Neural cell (in vitro differentiated cells): ENCODE measurements at regions not wholly inside any gene's neighbourhood (a gene's known extent, or its start where the extent isn't known, plus 50 kb on each side); places are given as distances from the start of the nearest gene placed in this dataset.
"Not testable (repeated sequence)": the region's sequence is repeated elsewhere in the genome, so short reads cannot be mapped to it uniquely, and the experiment has no call there.

Experiments used
- H2AFZ ChIP-seq: fragments of 200-600, 300-800 bp; sonication (generic), shearing (Covaris generic); 2 replicates; pipeline ENCODE4 v1.6.0; 2014; ENCODE audit warnings: low read depth, mild to moderate bottlenecking, antibody characterized with exemption, low read length, moderate library complexity
- H3F3A ChIP-seq: fragments of 200-600 bp; shearing (Covaris generic); 2 replicates; pipeline ENCODE4 v1.6.1; 2016; ENCODE audit warnings: mild to moderate bottlenecking, moderate library complexity, mixed read lengths, antibody characterized with exemption, low read length; ENCODE audit not compliant: insufficient read depth, poor library complexity, severe bottlenecking
- H3K27ac ChIP-seq: fragments of 200-600, 300-800 bp; sonication (generic), shearing (Covaris generic); 2 replicates; pipeline ENCODE4 v1.5.1; 2014; ENCODE audit warnings: mild to moderate bottlenecking, low read length, moderate library complexity
- H3K27me3 ChIP-seq: fragments of 300-800, 200-600 bp; sonication (generic), shearing (Covaris generic); 2 replicates; pipeline ENCODE4 v1.6.0; 2014; ENCODE audit warnings: mild to moderate bottlenecking, low read depth, low read length, moderate library complexity; ENCODE audit not compliant: insufficient read depth
- H3K36me3 ChIP-seq: fragments of 300-800, 200-600 bp; sonication (generic), shearing (Covaris generic); 2 replicates; pipeline ENCODE4 v1.5.1; 2014; ENCODE audit warnings: mild to moderate bottlenecking, antibody characterized with exemption, low read length, moderate library complexity; ENCODE audit not compliant: insufficient read depth
- H3K4me2 ChIP-seq: fragments of 300-800, 200-600 bp; sonication (generic), shearing (Covaris generic); 2 replicates; pipeline ENCODE4 v1.6.0; 2014; ENCODE audit warnings: mild to moderate bottlenecking, low read length
- H3K4me3 ChIP-seq: fragments of 300-800, 200-600 bp; sonication (generic), shearing (Covaris generic); 2 replicates; pipeline ENCODE4 v1.5.1; 2014; ENCODE audit warnings: mild to moderate bottlenecking, low read length, moderate library complexity
- H3K79me2 ChIP-seq: fragments of 200-600 bp; shearing (Covaris generic); replicated peaks from 2 replicates; pipeline ENCODE4 v1.6.0; 2014; ENCODE audit warnings: mild to moderate bottlenecking, low read length, moderate library complexity; ENCODE audit not compliant: insufficient read depth
- H3K9ac ChIP-seq: fragments of 300-800, 200-600 bp; sonication (generic), shearing (Covaris generic); 2 replicates; pipeline ENCODE4 v1.6.1; 2016; ENCODE audit warnings: mild to moderate bottlenecking, low read length, mixed read lengths
- H3K9me2 ChIP-seq: fragments of 200-600 bp; shearing (Covaris generic); 2 replicates; pipeline ENCODE4 v1.6.1; 2016; ENCODE audit warnings: mild to moderate bottlenecking, low read length, mixed read lengths; ENCODE audit not compliant: insufficient read depth
- H3K9me3 ChIP-seq: fragments of 200-600, 300-800 bp; sonication (generic), shearing (Covaris generic); 2 replicates; pipeline ENCODE4 v1.6.1; 2016; ENCODE audit warnings: mild to moderate bottlenecking, mixed run types, low read length, moderate library complexity, mixed read lengths
- H4K20me1 ChIP-seq: fragments of 200-600 bp; shearing (Covaris generic); 2 replicates; pipeline ENCODE4 v1.6.1; 2016; ENCODE audit warnings: mild to moderate bottlenecking, mixed run types; ENCODE audit not compliant: insufficient read depth
- EP300 ChIP-seq: fragments of 450-650 bp; conservative IDR thresholded peaks from 2 replicates; pipeline ENCODE4 v1.6.1; 2014; ENCODE audit warnings: antibody characterized with exemption, mild to moderate bottlenecking, moderate library complexity; ENCODE audit not compliant: poor library complexity, severe bottlenecking
- EZH2 ChIP-seq: fragments of 200-600, 300-800 bp; shearing (Covaris generic), sonication (generic); IDR thresholded peaks from 2 replicates; pipeline ENCODE4 v1.6.1; 2014; ENCODE audit warnings: antibody characterized with exemption, low read length, borderline replicate concordance, mild to moderate bottlenecking; ENCODE audit not compliant: insufficient read depth, poor library complexity, severe bottlenecking
- MXI1 ChIP-seq: fragments of 450-650 bp; conservative IDR thresholded peaks from 2 replicates; pipeline ENCODE4 v1.6.1; 2014; ENCODE audit warnings: antibody characterized with exemption, mild to moderate bottlenecking; ENCODE audit not compliant: poor library complexity, severe bottlenecking
- POLR2AphosphoS5 ChIP-seq: IDR thresholded peaks from 2 replicates; pipeline ENCODE4 v1.6.1; 2012
- RAD21 ChIP-seq: fragments of 450-650 bp; conservative IDR thresholded peaks from 2 replicates; pipeline ENCODE4 v1.6.1; 2014; ENCODE audit warnings: antibody characterized with exemption, mild to moderate bottlenecking, moderate library complexity
- SMC3 ChIP-seq: fragments of 450-650 bp; conservative IDR thresholded peaks from 2 replicates; pipeline ENCODE4 v1.6.1; 2014; ENCODE audit warnings: antibody characterized with exemption, mild to moderate bottlenecking, moderate library complexity; ENCODE audit not compliant: poor library complexity
- TAF1 ChIP-seq: IDR thresholded peaks from 2 replicates; pipeline ENCODE4 v1.6.1; 2012; ENCODE audit warnings: low read depth
- TF ChIP-seq, protein P1 (sequence below): fragments of 450-650 bp; IDR thresholded peaks from 2 replicates; pipeline ENCODE4 v1.5.1; 2014; ENCODE audit warnings: antibody characterized with exemption, mild to moderate bottlenecking, moderate library complexity; ENCODE audit not compliant: poor library complexity, severe bottlenecking
- TF ChIP-seq, protein P2 (sequence below): IDR thresholded peaks from 2 replicates; pipeline ENCODE4 v1.6.1; 2012; ENCODE audit warnings: borderline replicate concordance

DNA sequence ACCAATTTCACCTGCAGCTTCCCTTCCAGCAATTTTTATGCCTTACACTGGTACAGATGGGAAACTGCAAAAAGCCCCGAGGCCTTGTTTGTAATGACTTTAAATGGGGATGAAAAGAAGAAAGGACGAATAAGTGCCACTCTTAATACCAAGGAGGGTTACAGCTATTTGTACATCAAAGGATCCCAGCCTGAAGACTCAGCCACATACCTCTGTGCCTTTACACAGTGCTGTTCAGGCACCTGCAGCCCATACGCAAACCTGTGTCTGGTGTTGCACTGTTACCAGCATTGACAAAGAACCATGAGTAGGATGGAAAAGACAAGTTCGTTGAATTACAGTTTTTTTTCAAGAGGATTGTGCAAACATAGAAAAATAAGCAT is 432.0 kb upstream of the OR4E1 start:
- no peak overlapping the region for H3K27ac ChIP-seq
- no peak overlapping the region for H3K4me2 ChIP-seq
- H3K9me3 ChIP-seq: no peaks in the 10 kb centered on the region
- H3K9me2 ChIP-seq: no peaks in the 10 kb centered on the region
- H2AFZ ChIP-seq: no peak overlapping the region
- H3K27me3 ChIP-seq: no peaks in the 10 kb centered on the region
- H3K4me3 ChIP-seq: no peak overlapping the region
- TF ChIP-seq POLR2AphosphoS5 (no peak), MXI1 (no peak), TAF1 (no peak), EZH2 (no peak), RAD21 (no peak), EP300 (no peak), SMC3 (no peak)
- TF ChIP-seq, protein P1, sequence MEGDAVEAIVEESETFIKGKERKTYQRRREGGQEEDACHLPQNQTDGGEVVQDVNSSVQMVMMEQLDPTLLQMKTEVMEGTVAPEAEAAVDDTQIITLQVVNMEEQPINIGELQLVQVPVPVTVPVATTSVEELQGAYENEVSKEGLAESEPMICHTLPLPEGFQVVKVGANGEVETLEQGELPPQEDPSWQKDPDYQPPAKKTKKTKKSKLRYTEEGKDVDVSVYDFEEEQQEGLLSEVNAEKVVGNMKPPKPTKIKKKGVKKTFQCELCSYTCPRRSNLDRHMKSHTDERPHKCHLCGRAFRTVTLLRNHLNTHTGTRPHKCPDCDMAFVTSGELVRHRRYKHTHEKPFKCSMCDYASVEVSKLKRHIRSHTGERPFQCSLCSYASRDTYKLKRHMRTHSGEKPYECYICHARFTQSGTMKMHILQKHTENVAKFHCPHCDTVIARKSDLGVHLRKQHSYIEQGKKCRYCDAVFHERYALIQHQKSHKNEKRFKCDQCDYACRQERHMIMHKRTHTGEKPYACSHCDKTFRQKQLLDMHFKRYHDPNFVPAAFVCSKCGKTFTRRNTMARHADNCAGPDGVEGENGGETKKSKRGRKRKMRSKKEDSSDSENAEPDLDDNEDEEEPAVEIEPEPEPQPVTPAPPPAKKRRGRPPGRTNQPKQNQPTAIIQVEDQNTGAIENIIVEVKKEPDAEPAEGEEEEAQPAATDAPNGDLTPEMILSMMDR: no peak
- TF ChIP-seq, protein P2, sequence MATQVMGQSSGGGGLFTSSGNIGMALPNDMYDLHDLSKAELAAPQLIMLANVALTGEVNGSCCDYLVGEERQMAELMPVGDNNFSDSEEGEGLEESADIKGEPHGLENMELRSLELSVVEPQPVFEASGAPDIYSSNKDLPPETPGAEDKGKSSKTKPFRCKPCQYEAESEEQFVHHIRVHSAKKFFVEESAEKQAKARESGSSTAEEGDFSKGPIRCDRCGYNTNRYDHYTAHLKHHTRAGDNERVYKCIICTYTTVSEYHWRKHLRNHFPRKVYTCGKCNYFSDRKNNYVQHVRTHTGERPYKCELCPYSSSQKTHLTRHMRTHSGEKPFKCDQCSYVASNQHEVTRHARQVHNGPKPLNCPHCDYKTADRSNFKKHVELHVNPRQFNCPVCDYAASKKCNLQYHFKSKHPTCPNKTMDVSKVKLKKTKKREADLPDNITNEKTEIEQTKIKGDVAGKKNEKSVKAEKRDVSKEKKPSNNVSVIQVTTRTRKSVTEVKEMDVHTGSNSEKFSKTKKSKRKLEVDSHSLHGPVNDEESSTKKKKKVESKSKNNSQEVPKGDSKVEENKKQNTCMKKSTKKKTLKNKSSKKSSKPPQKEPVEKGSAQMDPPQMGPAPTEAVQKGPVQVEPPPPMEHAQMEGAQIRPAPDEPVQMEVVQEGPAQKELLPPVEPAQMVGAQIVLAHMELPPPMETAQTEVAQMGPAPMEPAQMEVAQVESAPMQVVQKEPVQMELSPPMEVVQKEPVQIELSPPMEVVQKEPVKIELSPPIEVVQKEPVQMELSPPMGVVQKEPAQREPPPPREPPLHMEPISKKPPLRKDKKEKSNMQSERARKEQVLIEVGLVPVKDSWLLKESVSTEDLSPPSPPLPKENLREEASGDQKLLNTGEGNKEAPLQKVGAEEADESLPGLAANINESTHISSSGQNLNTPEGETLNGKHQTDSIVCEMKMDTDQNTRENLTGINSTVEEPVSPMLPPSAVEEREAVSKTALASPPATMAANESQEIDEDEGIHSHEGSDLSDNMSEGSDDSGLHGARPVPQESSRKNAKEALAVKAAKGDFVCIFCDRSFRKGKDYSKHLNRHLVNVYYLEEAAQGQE: no peak
- H3K36me3 ChIP-seq: no peaks in the 10 kb centered on the region
- H3K9ac ChIP-seq: no peak overlapping the region
- H3F3A ChIP-seq: no peaks in the 10 kb centered on the region
- H3K79me2 ChIP-seq: no peaks in the 10 kb centered on the region
- H4K20me1 ChIP-seq: no peaks in the 10 kb centered on the region

DNA sequence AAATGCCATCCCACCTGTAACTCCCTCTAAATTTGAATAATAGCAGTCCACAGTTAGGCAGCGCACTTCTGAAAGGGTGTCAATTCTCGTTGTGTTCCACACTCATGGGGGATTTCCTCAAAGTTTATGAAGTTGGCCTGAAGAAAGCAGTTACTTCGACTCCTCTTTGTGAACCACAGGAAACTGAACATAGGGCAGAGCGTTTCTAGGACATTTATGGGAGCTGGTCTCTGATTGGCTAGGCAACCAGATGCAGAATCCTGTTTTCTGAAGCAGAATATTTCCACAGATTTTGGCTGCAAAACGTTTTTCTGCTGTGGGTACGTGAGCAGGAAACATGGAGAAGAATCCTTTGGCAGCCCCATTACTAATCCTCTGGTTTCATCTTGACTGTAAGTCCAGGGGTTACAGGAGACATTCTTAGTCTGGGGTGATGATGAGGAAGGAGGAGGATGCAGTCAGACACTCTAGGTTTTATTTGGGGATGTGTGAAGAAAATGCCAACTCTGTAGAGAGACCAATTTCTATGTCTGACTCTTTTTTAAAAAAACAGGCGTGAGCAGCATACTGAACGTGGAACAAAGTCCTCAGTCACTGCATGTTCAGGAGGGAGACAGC is 431.5 kb upstream of the OR4E1 start:
- no peaks in the 10 kb centered on the region for H3K36me3 ChIP-seq
- TF ChIP-seq MXI1: no peak
- no peak for TF ChIP-seq SMC3
- TF ChIP-seq RAD21: no peak
- no peak for TF ChIP-seq TAF1
- TF ChIP-seq, protein P1: no peak
- TF ChIP-seq EP300: no peak
- TF ChIP-seq EZH2: no peak
- TF ChIP-seq, protein P2: no peak
- no peak for TF ChIP-seq POLR2AphosphoS5
- no peaks in the 10 kb centered on the region for H3K27me3 ChIP-seq
- H3K4me3 ChIP-seq: no peak overlapping the region
- no peaks in the 10 kb centered on the region for H3F3A ChIP-seq
- no peak overlapping the region for H2AFZ ChIP-seq
- H3K79me2 ChIP-seq: no peaks in the 10 kb centered on the region
- H3K27ac ChIP-seq: no peak overlapping the region
- H3K9ac ChIP-seq: no peak overlapping the region
- no peaks in the 10 kb centered on the region for H3K9me2 ChIP-seq
- no peaks in the 10 kb centered on the region for H4K20me1 ChIP-seq
- no peaks in the 10 kb centered on the region for H3K9me3 ChIP-seq
- no peak overlapping the region for H3K4me2 ChIP-seq

DNA sequence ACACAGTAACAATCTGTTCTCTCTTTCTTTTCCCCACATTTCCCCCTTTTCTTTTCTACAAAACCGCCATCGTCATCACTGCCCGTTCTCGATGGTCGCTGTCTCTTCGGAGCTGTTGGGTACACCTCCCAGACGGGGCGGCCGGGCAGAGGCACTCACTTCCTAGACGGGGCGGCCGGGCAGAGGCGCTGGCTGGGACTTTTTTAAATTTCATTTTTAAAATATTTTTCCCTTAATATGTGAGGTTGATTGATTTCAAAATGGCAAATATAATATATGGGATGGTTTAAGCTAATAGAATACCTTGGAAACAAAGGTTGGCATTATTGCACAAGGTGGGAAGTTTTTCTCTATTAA is 427.1 kb upstream of the OR4E1 start:
- not testable (repeated sequence) for H3K36me3 ChIP-seq, H3K9me3 ChIP-seq, H3K27me3 ChIP-seq, H3K4me3 ChIP-seq, H3K79me2 ChIP-seq, H3F3A ChIP-seq, H3K9me2 ChIP-seq, H3K9ac ChIP-seq, H2AFZ ChIP-seq, H4K20me1 ChIP-seq, H3K27ac ChIP-seq, H3K4me2 ChIP-seq
